GM23338 (cell line): ENCODE measurements at regions not wholly inside any gene's neighbourhood (a gene's known extent, or its start where the extent isn't known, plus 50 kb on each side); places are given as distances from the start of the nearest gene placed in this dataset.
"Not testable (repeated sequence)": the region's sequence is repeated elsewhere in the genome, so short reads cannot be mapped to it uniquely, and the experiment has no call there.

ENCODE experiments used
- ATAC-seq: fragments of 200-7000 bp; cut with Tn5 transposase; 3 replicates; pipeline ENCODE4 v1.9.1; 2020
- DNase-seq: peaks from one replicate; pipeline ENCODE4 v3.0.0-alpha.2; 2015; ENCODE audit warnings: low spot score
- H2AFZ ChIP-seq: fragments of 200-600 bp; sonication (generic); 2 replicates; pipeline ENCODE4 v1.8.0; 2016; ENCODE audit warnings: antibody characterized with exemption, mild to moderate bottlenecking, moderate library complexity
- H3F3A ChIP-seq: fragments of 200-600 bp; sonication (generic); replicated peaks from 2 replicates; pipeline ENCODE4 v1.8.0; 2017; ENCODE audit warnings: antibody characterized with exemption, mixed run types, low read depth
- H3K27ac ChIP-seq: fragments of 200-600 bp; sonication (generic); 2 replicates; pipeline ENCODE4 v1.6.1; 2016; ENCODE audit warnings: low read depth
- H3K27me3 ChIP-seq: fragments of 200-600 bp; sonication (generic); 2 replicates; pipeline ENCODE4 v1.8.0; 2016; ENCODE audit warnings: mild to moderate bottlenecking, mixed run types, moderate library complexity; ENCODE audit not compliant: insufficient read depth
- H3K36me3 ChIP-seq: fragments of 200-600 bp; sonication (generic); 2 replicates; pipeline ENCODE4 v1.8.0; 2016; ENCODE audit warnings: mild to moderate bottlenecking; ENCODE audit not compliant: insufficient read depth
- H3K4me1 ChIP-seq: fragments of 200-600 bp; sonication (generic); 2 replicates; pipeline ENCODE4 v1.8.0; 2016; ENCODE audit warnings: mild to moderate bottlenecking, moderate library complexity; ENCODE audit not compliant: insufficient read depth
- H3K4me2 ChIP-seq: fragments of 200-600 bp; sonication (generic); 2 replicates; pipeline ENCODE4 v1.7.1; 2017; ENCODE audit warnings: mixed run types
- H3K4me3 ChIP-seq: fragments of 200-600 bp; sonication (generic); 2 replicates; pipeline ENCODE4 v1.6.1; 2016; ENCODE audit warnings: mixed run types
- H3K79me2 ChIP-seq: fragments of 200-600 bp; sonication (generic); replicated peaks from 2 replicates; pipeline ENCODE4 v1.8.0; 2017; ENCODE audit warnings: mild to moderate bottlenecking; ENCODE audit not compliant: insufficient read depth
- H3K9me2 ChIP-seq: fragments of 200-600 bp; sonication (generic); 2 replicates; pipeline ENCODE4 v1.8.0; 2017; ENCODE audit not compliant: insufficient read depth
- H4K20me1 ChIP-seq: fragments of 200-600 bp; sonication (generic); replicated peaks from 2 replicates; pipeline ENCODE4 v1.8.0; 2017; ENCODE audit warnings: mild to moderate bottlenecking; ENCODE audit not compliant: insufficient read depth
- H3K27ac Mint-ChIP-seq: 2 replicates; pipeline ENCODE4 v1.8.0; 2020; ENCODE audit warnings: inconsistent platforms, mild to moderate bottlenecking, moderate library complexity, mixed read lengths
- H3K27me3 Mint-ChIP-seq: 3 replicates; pipeline ENCODE4 v1.8.0; 2022; ENCODE audit warnings: low read depth, mild to moderate bottlenecking, moderate library complexity, mixed read lengths, inconsistent platforms; ENCODE audit not compliant: insufficient read depth, poor library complexity
- H3K36me3 Mint-ChIP-seq: 3 replicates; pipeline ENCODE4 v1.8.0; 2021; ENCODE audit warnings: low read depth, mild to moderate bottlenecking, inconsistent platforms, moderate library complexity, mixed read lengths
- H3K4me1 Mint-ChIP-seq: 3 replicates; pipeline ENCODE4 v1.8.0; 2020; ENCODE audit warnings: mild to moderate bottlenecking, inconsistent platforms, mixed read lengths
- H3K4me3 Mint-ChIP-seq: 3 replicates; pipeline ENCODE4 v1.8.0; 2021; ENCODE audit warnings: moderate library complexity, mild to moderate bottlenecking, inconsistent platforms, mixed read lengths
- H3K9me3 Mint-ChIP-seq: 3 replicates; pipeline ENCODE4 v1.8.0; 2020; ENCODE audit warnings: moderate library complexity, mild to moderate bottlenecking, inconsistent platforms, mixed read lengths
- CREB1 ChIP-seq: fragments of 250-450 bp; sonication (Bioruptor Pico); IDR thresholded peaks from 2 replicates; pipeline ENCODE4 v1.5.0; 2020; ENCODE audit warnings: low read depth, mild to moderate bottlenecking, moderate library complexity
- CTCF ChIP-seq, 2 experiments: fragments of 200-600 bp in 1 of 2; sonication (generic) in 1 of 2; conservative IDR thresholded peaks; 2 replicates each; pipeline versions ENCODE4 v1.5.1 to v1.6.1; 2016 to 2017; ENCODE audit warnings: antibody characterized with exemption in 2 of 2, low read depth in 2 of 2, mild to moderate bottlenecking in 2 of 2, moderate library complexity in 1 of 2
- EZH2 ChIP-seq: fragments of 200-600 bp; sonication (generic); IDR thresholded peaks from one replicate; pipeline ENCODE4 v1.8.0; 2017; ENCODE audit warnings: antibody characterized with exemption, mild to moderate bottlenecking, low read depth; ENCODE audit not compliant: unreplicated experiment
- JUNB ChIP-seq: IDR thresholded peaks from one replicate; pipeline ENCODE4 v1.6.1; 2016; ENCODE audit warnings: antibody characterized with exemption; ENCODE audit not compliant: unreplicated experiment
- NANOG ChIP-seq: IDR thresholded peaks from 2 replicates; pipeline ENCODE4 v1.6.1; 2016; ENCODE audit warnings: antibody characterized with exemption, borderline replicate concordance
- POLR2AphosphoS5 ChIP-seq: IDR thresholded peaks from 2 replicates; pipeline ENCODE4 v1.6.1; 2016; ENCODE audit warnings: antibody characterized with exemption, low read depth
- REST ChIP-seq: IDR thresholded peaks from one replicate; pipeline ENCODE4 v1.6.1; 2018; ENCODE audit warnings: antibody characterized with exemption; ENCODE audit not compliant: unreplicated experiment
- ZNF114 ChIP-seq: fragments of 250-450 bp; sonication (Bioruptor Pico); IDR thresholded peaks from 2 replicates; pipeline ENCODE4 v1.5.0; 2020; ENCODE audit warnings: mild to moderate bottlenecking, moderate library complexity
- ZNF331 ChIP-seq: fragments of 250-450 bp; sonication (Bioruptor Pico); IDR thresholded peaks from 2 replicates; pipeline ENCODE4 v1.5.0; 2020; ENCODE audit warnings: low read depth, mild to moderate bottlenecking, moderate library complexity

GRCh38 chr2:59824314-59824713 lies 729.1 kb downstream of the BCL11A start (continued):
- TF ChIP-seq CTCF (conservative IDR thresholded peaks at IDR 0.05; ENCODE audit: low read depth in 2 of 2) = no peak
- no peak for TF ChIP-seq ZNF331
- TF ChIP-seq POLR2AphosphoS5 = no peak
- no peak for TF ChIP-seq JUNB
- no peak for TF ChIP-seq ZNF114 (CRISPR knock-in tag)
- no peak for TF ChIP-seq CREB1 (CRISPR knock-in tag)
- TF ChIP-seq EZH2 = no peak
- TF ChIP-seq REST = no peak
- no peak for TF ChIP-seq NANOG

DNA sequence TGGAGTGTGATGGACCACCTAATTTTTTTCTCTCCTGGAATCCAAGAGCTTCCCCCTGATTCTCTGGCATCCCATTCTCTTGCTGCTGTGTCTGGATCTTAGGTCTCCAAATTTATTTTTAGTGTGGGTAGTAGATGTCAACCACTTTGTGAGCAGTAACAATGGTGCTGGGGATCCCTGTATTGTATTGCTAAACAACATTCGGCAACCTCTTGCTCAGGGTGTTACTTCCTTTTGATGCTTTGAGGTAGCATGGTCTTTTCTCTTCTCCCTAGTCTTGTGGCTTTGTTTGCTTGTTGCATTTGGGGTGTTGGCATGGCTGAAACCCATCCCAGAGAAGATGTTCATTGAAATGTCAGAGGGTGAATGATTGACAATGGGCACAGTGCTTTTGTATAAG lies 737.4 kb downstream of the BCL11A start:
- ATAC-seq = peak; percentile 60; the same call in 2 of the 3 replicates

GRCh38 chr2:59810283-59810682 lies 743.2 kb downstream of the BCL11A start:
- H2AFZ ChIP-seq, H4K20me1 ChIP-seq, H3F3A ChIP-seq, H3K36me3 Mint-ChIP-seq, H3K4me1 ChIP-seq, H3K79me2 ChIP-seq, H3K27me3 Mint-ChIP-seq, H3K27me3 ChIP-seq, H3K4me1 Mint-ChIP-seq, ATAC-seq, H3K4me2 ChIP-seq, H3K27ac Mint-ChIP-seq, H3K36me3 ChIP-seq, H3K9me3 Mint-ChIP-seq, H3K4me3 Mint-ChIP-seq, H3K4me3 ChIP-seq, H3K9me2 ChIP-seq, DNase-seq, H3K27ac ChIP-seq: not testable (repeated sequence)

More for the DNA sequence above, 737.4 kb downstream of the BCL11A start:
- no peak for TF ChIP-seq ZNF114 (CRISPR knock-in tag)
- TF ChIP-seq ZNF331 = no peak
- Histone ChIP-seq H3K4me3 (no peak overlapping the region), H3K9me2 (no peaks in the 10 kb centered on the region), H3K27me3 (no peaks in the 10 kb centered on the region), H3K4me1 (0 out of 2 replicates have a peak, but pooled peaks cover 8% of the 10 kb centered on the region), H3K79me2 (no peaks in the 10 kb centered on the region), H3K4me2 (no peak overlapping the region), H3K36me3 (no peaks in the 10 kb centered on the region), H3F3A (no peaks in the 10 kb centered on the region), H4K20me1 (no peaks in the 10 kb centered on the region), H3K27ac (no peak overlapping the region), H2AFZ (no peak overlapping the region)
- Mint-ChIP-seq H3K27me3 (peaks cover 3% of the 10 kb centered on the region), H3K9me3 (no peaks in the 10 kb centered on the region), H3K4me3 (no peak overlapping the region), H3K36me3 (no peaks in the 10 kb centered on the region), H3K4me1 (peaks cover 7% of the 10 kb centered on the region), H3K27ac (no peak overlapping the region)
- peak; percentile 18 for DNase-seq
